SK-N-SH (cell line): ENCODE measurements at regions not wholly inside any gene's neighbourhood (a gene's known extent, or its start where the extent isn't known, plus 50 kb on each side); places are given as distances from the start of the nearest gene placed in this dataset.

ENCODE experiments used
- CHD2 ChIP-seq: fragments of 150-350 bp; IDR thresholded peaks from 2 replicates; pipeline ENCODE4 v1.6.1; 2018; ENCODE audit warnings: low read length; ENCODE audit not compliant: partially characterized antibody
- CTCF ChIP-seq: fragments of 200-600 bp; sonication (generic); IDR thresholded peaks from 2 replicates; pipeline ENCODE4 v1.6.1; 2017; ENCODE audit warnings: antibody characterized with exemption, mild to moderate bottlenecking, moderate library complexity
- ELF1 ChIP-seq: IDR thresholded peaks from 2 replicates; pipeline ENCODE4 v1.4.0; 2012
- EP300 ChIP-seq, 2 experiments: IDR thresholded peaks; 2 replicates each; pipeline versions ENCODE4 v1.4.0 to v1.6.1; 2012; ENCODE audit warnings: borderline replicate concordance in 1 of 2, low read depth in 1 of 2, low read length in 1 of 2
- EZH2phosphoT487 ChIP-seq: fragments of 200-600 bp; sonication (generic); IDR thresholded peaks from 2 replicates; pipeline ENCODE4 v1.6.1; 2017; ENCODE audit warnings: low read depth, mixed run types, mild to moderate bottlenecking, antibody characterized with exemption, moderate library complexity, borderline replicate concordance
- MAX ChIP-seq: IDR thresholded peaks from 2 replicates; pipeline ENCODE4 v1.4.0; 2012; ENCODE audit warnings: low read depth
- NFIC ChIP-seq: IDR thresholded peaks from 2 replicates; pipeline ENCODE4 v1.4.0; 2012; ENCODE audit warnings: borderline replicate concordance
- NRF1 ChIP-seq: IDR thresholded peaks from 2 replicates; pipeline ENCODE4 v1.6.1; 2012; ENCODE audit warnings: low read depth, mild to moderate bottlenecking, low read length
- PBX3 ChIP-seq: IDR thresholded peaks from 2 replicates; pipeline ENCODE4; 2012
- REST ChIP-seq: IDR thresholded peaks from 2 replicates; pipeline ENCODE4 v1.6.1; 2012; ENCODE audit warnings: mild to moderate bottlenecking, low read depth, low read length, moderate library complexity
- RFX5 ChIP-seq: IDR thresholded peaks from 2 replicates; pipeline ENCODE4 v1.6.1; 2012; ENCODE audit warnings: mild to moderate bottlenecking, improper control_type of control experiment, low read length

GRCh38 chr5:4581289-4581688 lies 558.8 kb upstream of the ADAMTS16 start:
- TF ChIP-seq RFX5 = no peak
- TF ChIP-seq PBX3 = no peak
- no peak for TF ChIP-seq REST
- no peak for TF ChIP-seq EZH2phosphoT487
- TF ChIP-seq CTCF = no peak
- no peak for TF ChIP-seq NRF1
- TF ChIP-seq CHD2 = no peak
- TF ChIP-seq NFIC = no peak
- TF ChIP-seq EP300 (IDR thresholded peaks at IDR 0.05; ENCODE audit: borderline replicate concordance in 1 of 2, low read depth in 1 of 2, low read length in 1 of 2) = no peak
- TF ChIP-seq ELF1 = no peak
- TF ChIP-seq MAX = no peak
